ENCODE measurements at regions not wholly inside any gene's neighbourhood (a gene's known extent, or its start where the extent isn't known, plus 50 kb on each side); places are given as distances from the start of the nearest gene placed in this dataset.

DNA sequence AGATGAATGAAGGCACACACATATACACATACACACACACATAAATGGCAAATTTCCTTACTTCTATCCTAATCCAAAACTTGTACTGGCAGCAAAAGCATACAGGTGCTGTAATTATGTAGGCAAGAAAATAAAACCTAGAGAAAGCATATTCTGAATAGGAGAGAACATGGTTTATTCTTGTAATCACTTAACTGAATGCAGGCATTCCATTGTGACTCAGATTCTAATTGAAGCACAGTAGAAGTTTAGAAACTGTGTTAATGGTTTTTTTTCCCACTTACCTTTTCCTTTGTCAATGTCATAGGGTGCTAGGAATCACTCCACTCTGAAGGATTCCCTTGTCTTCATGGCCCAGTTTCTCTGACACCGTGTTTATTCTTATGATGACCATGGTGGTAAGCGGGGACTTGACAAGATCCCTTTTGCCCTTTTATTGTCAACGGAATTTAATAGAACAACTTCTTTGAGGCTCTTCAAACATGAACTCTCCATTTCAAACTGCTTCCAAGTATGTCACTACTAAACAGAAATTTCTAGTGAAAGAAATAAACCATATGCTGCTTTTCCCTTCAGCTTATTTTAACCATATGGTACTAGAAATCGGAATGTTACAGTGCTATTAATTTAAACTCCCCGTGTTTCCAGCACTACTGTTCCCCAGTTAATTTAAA lies 164.2 kb downstream of the OGFRL1 start:
- H3K4me3 ChIP-seq (ENCODE audit: low read depth, low read length), result no peak overlapping the region
- TF ChIP-seq, protein P1, sequence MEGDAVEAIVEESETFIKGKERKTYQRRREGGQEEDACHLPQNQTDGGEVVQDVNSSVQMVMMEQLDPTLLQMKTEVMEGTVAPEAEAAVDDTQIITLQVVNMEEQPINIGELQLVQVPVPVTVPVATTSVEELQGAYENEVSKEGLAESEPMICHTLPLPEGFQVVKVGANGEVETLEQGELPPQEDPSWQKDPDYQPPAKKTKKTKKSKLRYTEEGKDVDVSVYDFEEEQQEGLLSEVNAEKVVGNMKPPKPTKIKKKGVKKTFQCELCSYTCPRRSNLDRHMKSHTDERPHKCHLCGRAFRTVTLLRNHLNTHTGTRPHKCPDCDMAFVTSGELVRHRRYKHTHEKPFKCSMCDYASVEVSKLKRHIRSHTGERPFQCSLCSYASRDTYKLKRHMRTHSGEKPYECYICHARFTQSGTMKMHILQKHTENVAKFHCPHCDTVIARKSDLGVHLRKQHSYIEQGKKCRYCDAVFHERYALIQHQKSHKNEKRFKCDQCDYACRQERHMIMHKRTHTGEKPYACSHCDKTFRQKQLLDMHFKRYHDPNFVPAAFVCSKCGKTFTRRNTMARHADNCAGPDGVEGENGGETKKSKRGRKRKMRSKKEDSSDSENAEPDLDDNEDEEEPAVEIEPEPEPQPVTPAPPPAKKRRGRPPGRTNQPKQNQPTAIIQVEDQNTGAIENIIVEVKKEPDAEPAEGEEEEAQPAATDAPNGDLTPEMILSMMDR (IDR thresholded peaks at IDR 0.05; ENCODE audit: borderline replicate concordance, insufficient read depth, low read depth, low read length), result no peak

DNA sequence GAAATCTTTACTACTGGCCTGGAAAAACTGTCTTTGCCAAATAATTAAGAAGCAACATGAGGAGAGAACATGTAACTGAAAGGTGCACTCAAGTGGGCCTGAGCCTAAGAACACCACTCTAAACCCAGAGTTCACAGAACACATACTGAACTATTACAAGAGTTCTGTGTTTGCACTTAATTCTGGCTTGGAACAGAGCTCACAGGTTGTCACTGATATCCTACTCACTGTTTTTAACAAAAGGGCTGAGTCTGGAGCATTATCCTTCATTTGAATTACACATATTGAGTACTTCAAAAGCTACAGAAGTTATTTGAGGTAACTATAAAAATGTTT lies 164.7 kb downstream of the OGFRL1 start:
- no peak overlapping the region for H3K4me3 ChIP-seq (ENCODE audit: low read depth, low read length)
- TF ChIP-seq, protein P1 (IDR thresholded peaks at IDR 0.05; ENCODE audit: borderline replicate concordance, insufficient read depth, low read depth, low read length), result no peak

DNA sequence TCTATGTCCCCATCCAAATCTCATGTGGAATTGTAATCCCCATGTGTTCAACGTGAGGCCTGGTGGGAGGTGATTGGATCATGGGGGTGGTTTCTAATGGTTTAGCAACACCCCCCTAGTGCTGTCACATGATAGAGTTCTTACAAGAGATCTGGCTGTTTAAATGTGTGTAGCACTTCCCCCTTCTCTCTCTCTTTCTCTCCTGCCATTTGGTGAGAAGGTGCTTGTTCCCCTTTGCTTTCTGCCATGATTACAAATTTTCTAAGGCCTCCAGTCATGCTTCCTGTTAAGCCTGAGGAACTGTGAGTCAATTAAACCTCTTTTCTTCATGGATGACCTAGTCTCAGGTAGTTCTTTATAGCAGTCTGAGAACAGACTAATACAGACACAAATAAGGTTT lies 165.4 kb downstream of the OGFRL1 start:
- TF ChIP-seq, protein P1 (IDR thresholded peaks at IDR 0.05; ENCODE audit: borderline replicate concordance, insufficient read depth, low read depth, low read length), result no peak
- H3K4me3 ChIP-seq (ENCODE audit: low read depth, low read length), result no peak overlapping the region

DNA sequence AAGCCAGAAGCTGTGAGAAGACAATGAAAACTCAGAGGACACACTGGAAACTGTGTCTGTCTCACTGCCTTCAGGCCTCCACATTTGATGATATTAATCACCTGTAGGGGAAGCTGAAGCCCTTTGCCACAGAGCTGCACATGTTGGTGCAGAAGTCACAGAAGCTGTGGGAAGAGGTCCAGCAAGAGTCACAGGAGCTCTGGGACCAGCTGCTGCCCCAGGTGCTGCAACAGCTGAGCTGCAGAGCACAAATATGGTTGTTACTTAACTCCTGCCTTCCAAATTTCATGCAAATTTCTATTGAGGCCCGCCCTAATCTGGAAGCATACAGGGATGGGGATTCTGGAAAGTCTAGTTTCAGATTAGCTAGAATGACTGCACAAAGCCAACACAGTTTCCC lies 169.3 kb downstream of the OGFRL1 start:
- TF ChIP-seq, protein P1 (IDR thresholded peaks at IDR 0.05; ENCODE audit: borderline replicate concordance, insufficient read depth, low read depth, low read length), result no peak
- H3K4me3 ChIP-seq (ENCODE audit: low read depth, low read length), result no peak overlapping the region

DNA sequence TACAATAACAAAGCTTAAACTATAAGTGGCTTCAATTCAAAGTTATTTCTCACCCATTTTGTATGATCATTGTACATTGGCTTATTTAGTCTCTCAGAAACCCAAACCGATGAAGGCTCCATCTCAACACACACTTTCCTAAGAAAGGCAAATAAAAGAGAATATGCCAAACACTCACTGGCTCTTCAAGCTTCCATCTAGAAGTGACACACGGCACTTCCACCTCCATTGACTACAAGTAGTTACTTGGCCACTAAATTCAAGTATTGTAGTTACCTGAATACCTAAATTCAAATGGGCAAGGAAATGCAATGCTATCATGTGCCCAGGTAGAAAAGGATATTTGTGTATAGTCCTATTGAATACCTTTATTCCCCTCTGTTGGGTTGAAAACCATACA lies 170.6 kb downstream of the OGFRL1 start:
- TF ChIP-seq, protein P1 (IDR thresholded peaks at IDR 0.05; ENCODE audit: borderline replicate concordance, insufficient read depth, low read depth, low read length), result no peak
- no peak overlapping the region for H3K4me3 ChIP-seq (ENCODE audit: low read depth, low read length)

DNA sequence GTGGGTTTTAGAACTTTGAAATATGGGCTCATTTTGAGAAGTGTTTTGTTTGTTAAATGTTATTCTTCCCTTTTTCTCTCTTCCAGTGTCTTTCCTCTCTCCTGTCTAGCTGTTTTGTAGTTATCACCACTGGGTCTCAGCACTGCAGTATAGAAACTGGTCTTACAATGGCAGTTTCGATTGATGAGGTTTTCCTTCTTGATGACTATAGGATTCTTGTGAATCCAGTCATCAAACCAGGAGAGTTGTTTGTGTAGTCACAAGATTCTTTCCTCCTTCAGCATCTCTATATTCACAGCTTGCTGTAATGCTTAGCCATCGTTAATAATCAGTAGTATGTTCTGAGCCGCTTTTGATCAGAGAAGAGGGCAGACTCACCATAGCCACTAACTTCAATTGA lies 172.3 kb downstream of the OGFRL1 start:
- no peak overlapping the region for H3K4me3 ChIP-seq (ENCODE audit: low read depth, low read length)
- TF ChIP-seq, protein P1 (IDR thresholded peaks at IDR 0.05; ENCODE audit: borderline replicate concordance, insufficient read depth, low read depth, low read length), result no peak

DNA sequence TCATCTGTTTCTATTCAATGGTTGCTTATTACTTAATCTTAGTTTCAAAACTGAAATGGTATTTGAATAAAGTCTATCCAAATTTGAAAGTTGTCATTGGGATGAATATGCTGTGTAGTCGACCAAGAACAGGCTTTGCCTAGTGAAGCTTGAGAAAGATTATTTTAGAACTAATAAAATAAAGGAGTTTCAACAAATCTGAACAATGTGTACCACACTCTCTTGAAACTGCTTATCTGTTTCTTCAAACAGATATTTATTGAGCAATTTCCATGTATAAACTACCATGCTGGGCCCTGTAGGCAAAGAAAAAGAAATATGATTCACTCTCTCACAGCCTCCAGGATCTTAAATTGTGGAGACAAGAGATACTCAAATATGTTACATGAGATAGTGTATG lies 174.4 kb downstream of the OGFRL1 start:
- no peak overlapping the region for H3K4me3 ChIP-seq (ENCODE audit: low read depth, low read length)
- TF ChIP-seq, protein P1 (IDR thresholded peaks at IDR 0.05; ENCODE audit: borderline replicate concordance, insufficient read depth, low read depth, low read length), result no peak

All from GM12875 (cell line).